Endothelial cell of umbilical vein (primary cell): ENCODE measurements at regions not wholly inside any gene's neighbourhood (a gene's known extent, or its start where the extent isn't known, plus 50 kb on each side); places are given as distances from the start of the nearest gene placed in this dataset.
"Not testable (repeated sequence)": the region's sequence is repeated elsewhere in the genome, so short reads cannot be mapped to it uniquely, and the experiment has no call there.

ENCODE experiments used
- BruUV-seq: library from RNA; stranded (reverse); fragments of 400-500 nt; replicated peaks from 2 replicates; lab custom pipeline; 2021; lab: Mats Ljungman, UMichigan
- CTCF ChIA-PET: fragments of 300-600, 350-600 bp; sonication (Branson Sonifier 250); formaldehyde crosslinking; loops from one replicate; lab custom pipeline; 2021; ENCODE audit warnings: antibody characterized with exemption, inconsistent platforms; lab: Charles Lee
- POLR2A ChIA-PET: fragments of 300-600, 350-600 bp; sonication (Branson Sonifier 250); formaldehyde crosslinking; loops from one replicate; lab custom pipeline; 2021; ENCODE audit warnings: antibody characterized with exemption, inconsistent platforms; lab: Charles Lee
- DNase-seq: peaks from one replicate; pipeline ENCODE4 v3.0.0-alpha.2; 2011; ENCODE audit warnings: low read depth, low spot score
- FAIRE-seq: peaks from 2 replicates; lab custom pipeline; 2011; peaks lifted over from hg19 to GRCh38; lab: Jason Lieb, UNC
- H2AFZ ChIP-seq: 2 replicates; pipeline ENCODE4 v1.6.0; 2012; ENCODE audit warnings: low read depth, low read length, control low read depth, inconsistent platforms
- H3K27ac ChIP-seq: 2 replicates; pipeline ENCODE4 v1.5.1; 2011; ENCODE audit warnings: low read depth, mild to moderate bottlenecking, control low read depth, low read length, moderate library complexity; ENCODE audit not compliant: insufficient read depth
- H3K27me3 ChIP-seq, 2 experiments: 2 replicates each; pipeline versions ENCODE4 v1.6.0 to v1.6.1; 2011; ENCODE audit warnings: low read length in 2 of 2, mixed read lengths in 1 of 2; ENCODE audit not compliant: control insufficient read depth in 2 of 2, insufficient read depth in 2 of 2
- H3K36me3 ChIP-seq, 2 experiments: 2 replicates in 1 of 2; 3 replicates in 1 of 2; pipeline ENCODE4 v1.5.1; 2011; ENCODE audit warnings: low read length in 2 of 2, mild to moderate bottlenecking in 1 of 2, moderate library complexity in 1 of 2; ENCODE audit not compliant: control insufficient read depth in 2 of 2, insufficient read depth in 2 of 2; ENCODE audit errors: extremely low read depth in 1 of 2
- H3K4me1 ChIP-seq: 3 replicates; pipeline ENCODE4 v1.5.1; 2011; ENCODE audit warnings: mild to moderate bottlenecking, low read length; ENCODE audit not compliant: control insufficient read depth, insufficient read depth; ENCODE audit errors: extremely low read depth
- H3K4me2 ChIP-seq: 2 replicates; pipeline ENCODE4 v1.6.1; 2011; ENCODE audit warnings: low read length, control low read depth, mixed read lengths; ENCODE audit not compliant: insufficient read depth
- H3K4me3 ChIP-seq, 3 experiments: fragments of 200-600 bp in 1 of 3; sonication (generic), shearing (Covaris generic) in 1 of 3; replicated peaks in 1 of 3; 2 replicates each; pipeline ENCODE4 v1.5.1; 2011 to 2016; ENCODE audit warnings: control low read depth in 3 of 3, low read length in 3 of 3, mild to moderate bottlenecking in 2 of 3, inconsistent platforms in 1 of 3, low read depth in 1 of 3, moderate library complexity in 1 of 3; ENCODE audit not compliant: insufficient read depth in 1 of 3
- H3K79me2 ChIP-seq: 2 replicates; pipeline ENCODE4 v1.6.0; 2012; ENCODE audit warnings: low read length, inconsistent platforms; ENCODE audit not compliant: control insufficient read depth, insufficient read depth
- H3K9ac ChIP-seq: replicated peaks from 2 replicates; pipeline ENCODE3; 2011; ENCODE audit warnings: low read length, control low read depth; ENCODE audit not compliant: insufficient read depth; ENCODE audit errors: extremely low read depth
- H3K9me1 ChIP-seq: replicated peaks from 3 replicates; pipeline ENCODE4 v1.6.0; 2011; ENCODE audit warnings: mild to moderate bottlenecking, low read length; ENCODE audit not compliant: control insufficient read depth, insufficient read depth; ENCODE audit errors: extremely low read depth
- H3K9me3 ChIP-seq: replicated peaks from 2 replicates; pipeline ENCODE4 v1.5.1; 2012; ENCODE audit warnings: low read length, inconsistent platforms; ENCODE audit not compliant: control insufficient read depth, insufficient read depth
- H4K20me1 ChIP-seq: replicated peaks from 2 replicates; pipeline ENCODE3; 2011; ENCODE audit warnings: mild to moderate bottlenecking, low read length; ENCODE audit not compliant: control insufficient read depth, insufficient read depth; ENCODE audit errors: extremely low read depth
- dilution Hi-C: fragments of 300-500 bp; cut with MboI; formaldehyde crosslinking; loops from one replicate; pipeline ENCODE4 v1.15.0; 2019; ENCODE audit warnings: low sequenced_read_pairs; ENCODE audit not compliant: extremely low pct_ligation_motif_present
- intact Hi-C: fragments of 100-400 bp; cut with micrococcal nuclease; formaldehyde crosslinking; loops from one replicate; pipeline ENCODE4 v1.10.0; 2022

DNA sequence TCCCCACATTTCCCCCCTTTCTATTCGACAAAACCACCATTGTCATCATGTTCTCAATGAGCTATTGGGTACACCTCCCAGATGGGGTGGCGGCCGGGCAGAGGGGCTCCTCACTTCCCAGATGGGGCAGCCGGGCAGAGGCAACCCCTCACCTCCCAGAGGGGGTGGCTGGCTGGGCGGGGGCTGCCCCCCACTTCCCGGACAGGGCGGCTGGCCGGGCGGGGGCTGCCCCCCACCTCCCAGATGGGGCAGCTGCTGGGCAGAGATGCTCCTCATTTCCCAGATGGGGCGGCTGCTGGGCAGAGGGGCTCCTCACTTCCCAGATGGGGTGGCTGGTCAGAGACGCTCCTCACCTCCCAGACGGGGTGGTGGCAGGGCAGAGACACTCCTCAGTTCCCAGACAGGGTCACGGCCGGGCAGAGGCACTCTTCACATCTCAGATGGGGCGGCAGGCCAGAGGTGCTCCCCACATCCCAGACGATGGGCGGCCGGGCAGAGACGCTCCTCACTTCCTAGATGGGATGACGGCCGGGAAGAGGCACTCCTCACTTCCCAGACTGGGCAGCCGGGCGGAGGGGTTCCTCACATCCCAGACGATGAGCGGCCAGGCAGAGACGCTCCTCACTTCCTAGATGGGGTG, 221.5 kb downstream of the NNT start:
- H3K4me2 ChIP-seq, DNase-seq, BruUV-seq, H3K36me3 ChIP-seq, POLR2A ChIA-PET, H3K9me3 ChIP-seq, H4K20me1 ChIP-seq, H3K9me1 ChIP-seq, H3K79me2 ChIP-seq, H3K4me1 ChIP-seq, CTCF ChIA-PET, H3K27me3 ChIP-seq, H3K4me3 ChIP-seq, FAIRE-seq, dilution Hi-C loops, H3K27ac ChIP-seq, intact Hi-C loops, H2AFZ ChIP-seq, H3K9ac ChIP-seq: not testable (repeated sequence)

DNA sequence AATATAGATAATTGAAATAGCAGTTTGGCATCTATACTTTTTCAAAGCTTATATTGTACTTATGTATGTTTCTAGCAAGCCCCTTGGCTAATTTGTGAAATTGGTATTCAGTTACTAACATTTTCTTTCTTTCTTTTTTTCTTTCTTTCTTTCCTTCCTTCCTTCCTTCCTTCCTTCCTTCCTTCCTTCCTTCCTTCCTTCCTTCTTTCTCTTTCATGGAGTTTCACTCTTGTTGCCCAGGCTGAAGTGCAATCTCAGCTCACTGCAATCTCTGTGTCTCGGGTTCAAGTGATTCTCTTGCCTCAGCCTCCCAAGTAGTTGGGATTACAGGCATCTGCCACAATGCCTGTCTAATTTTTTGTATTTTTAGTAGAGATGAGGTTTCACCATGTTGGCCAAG, 215.4 kb downstream of the NNT start:
- dilution Hi-C loops: not testable (repeated sequence)

More for the DNA sequence above, 215.4 kb downstream of the NNT start:
- H3K4me1 ChIP-seq, DNase-seq, H3K27me3 ChIP-seq, H3K79me2 ChIP-seq, H3K27ac ChIP-seq, BruUV-seq, intact Hi-C loops, H4K20me1 ChIP-seq, H3K4me3 ChIP-seq, H3K4me2 ChIP-seq, FAIRE-seq, H3K9ac ChIP-seq, H3K9me1 ChIP-seq, CTCF ChIA-PET, H3K9me3 ChIP-seq, H2AFZ ChIP-seq, H3K36me3 ChIP-seq, POLR2A ChIA-PET: not testable (repeated sequence)
